WTC11 (cell line): ENCODE measurements at regions not wholly inside any gene's neighbourhood (a gene's known extent, or its start where the extent isn't known, plus 50 kb on each side); places are given as distances from the start of the nearest gene placed in this dataset.

Experiments used
- ATAC-seq: fragments of 200-7000 bp; cut with Tn5 transposase; 2 replicates; pipeline ENCODE4 v1.10.0; 2021; ENCODE audit warnings: mild to moderate bottlenecking, moderate library complexity
- CTCF ChIA-PET: fragments of 300-600 bp; sonication (Branson Sonifier 250); formaldehyde crosslinking; loops from one replicate; lab custom pipeline; 2021; ENCODE audit warnings: antibody characterized with exemption; lab: Charles Lee
- POLR2A ChIA-PET: fragments of 350-600 bp; sonication (Branson Sonifier 250); formaldehyde crosslinking; loops from one replicate; lab custom pipeline; 2021; ENCODE audit warnings: antibody characterized with exemption; lab: Charles Lee
- DNase-seq: peaks from one replicate; pipeline ENCODE4 v3.0.0; 2021; ENCODE audit warnings: low spot score
- H3K27ac Mint-ChIP-seq: 2 replicates; pipeline ENCODE4 v1.8.0; 2021; ENCODE audit warnings: mixed read lengths
- H3K27me3 Mint-ChIP-seq: 2 replicates; pipeline ENCODE4 v1.8.0; 2021; ENCODE audit warnings: low read depth, mild to moderate bottlenecking, moderate library complexity, mixed read lengths
- H3K36me3 Mint-ChIP-seq: 2 replicates; pipeline ENCODE4 v1.8.0; 2021; ENCODE audit warnings: mixed read lengths
- H3K4me1 Mint-ChIP-seq: 2 replicates; pipeline ENCODE4 v1.8.0; 2022; ENCODE audit warnings: mixed read lengths
- H3K4me3 Mint-ChIP-seq: 2 replicates; pipeline ENCODE4 v1.8.0; 2021; ENCODE audit warnings: mild to moderate bottlenecking, moderate library complexity, mixed read lengths
- H3K9me3 Mint-ChIP-seq: 2 replicates; pipeline ENCODE4 v1.8.0; 2021; ENCODE audit warnings: mixed read lengths
- CTCF ChIP-seq: fragments of 200-600 bp; IDR thresholded peaks from 2 replicates; pipeline ENCODE4 v1.8.0; 2022; ENCODE audit warnings: antibody characterized with exemption
- E2F4 ChIP-seq: sonication (generic); formaldehyde crosslinking; IDR thresholded peaks from 2 replicates; pipeline ENCODE4 v1.8.1; 2022; ENCODE audit warnings: low read depth, mild to moderate bottlenecking, moderate library complexity, missing genetic modification reagents, borderline replicate concordance
- ESRRA ChIP-seq: sonication (generic); formaldehyde crosslinking; IDR thresholded peaks from 2 replicates; pipeline ENCODE4 v1.8.1; 2022; ENCODE audit warnings: mild to moderate bottlenecking, missing genetic modification reagents, borderline replicate concordance
- FOXP4 ChIP-seq: sonication (generic); formaldehyde crosslinking; IDR thresholded peaks from 2 replicates; pipeline ENCODE4 v1.8.0; 2022; ENCODE audit warnings: mild to moderate bottlenecking, missing genetic modification reagents
- GABPB1 ChIP-seq: sonication (generic); formaldehyde crosslinking; IDR thresholded peaks from 2 replicates; pipeline ENCODE4 v1.8.1; 2023; ENCODE audit warnings: mild to moderate bottlenecking, missing genetic modification reagents
- JUN ChIP-seq: sonication (generic); formaldehyde crosslinking; IDR thresholded peaks from 2 replicates; pipeline ENCODE4 v1.8.0; 2023; ENCODE audit warnings: mild to moderate bottlenecking, missing genetic modification reagents
- MLX ChIP-seq: sonication (generic); formaldehyde crosslinking; IDR thresholded peaks from 2 replicates; pipeline ENCODE4 v1.8.1; 2023; ENCODE audit warnings: mild to moderate bottlenecking, missing genetic modification reagents, moderate library complexity
- MYBL2 ChIP-seq: sonication (generic); formaldehyde crosslinking; IDR thresholded peaks from 2 replicates; pipeline ENCODE4 v1.8.1; 2023; ENCODE audit warnings: mild to moderate bottlenecking, moderate library complexity, missing genetic modification reagents
- PRRX2 ChIP-seq: fragments of 250-450 bp; sonication (Bioruptor Pico); IDR thresholded peaks from 2 replicates; pipeline ENCODE4 v1.8.0; 2021; ENCODE audit warnings: mild to moderate bottlenecking
- SMAD3 ChIP-seq: sonication (generic); formaldehyde crosslinking; IDR thresholded peaks from 2 replicates; pipeline ENCODE4 v1.8.0; 2022; ENCODE audit warnings: missing genetic modification reagents, mild to moderate bottlenecking, borderline replicate concordance
- STAT6 ChIP-seq: sonication (generic); formaldehyde crosslinking; conservative IDR thresholded peaks from 2 replicates; pipeline ENCODE4 v1.8.1; 2023; ENCODE audit warnings: mild to moderate bottlenecking, low read depth, missing genetic modification reagents, moderate library complexity
- USF1 ChIP-seq: sonication (generic); formaldehyde crosslinking; IDR thresholded peaks from 2 replicates; pipeline ENCODE4 v1.8.0; 2022; ENCODE audit warnings: mild to moderate bottlenecking, missing genetic modification reagents
- ZNF219 ChIP-seq: sonication (generic); formaldehyde crosslinking; IDR thresholded peaks from 2 replicates; pipeline ENCODE4 v1.8.0; 2023; ENCODE audit warnings: missing genetic modification reagents, mild to moderate bottlenecking, borderline replicate concordance
- ZNF263 ChIP-seq: sonication (generic); formaldehyde crosslinking; IDR thresholded peaks from 2 replicates; pipeline ENCODE4 v1.8.1; 2022; ENCODE audit warnings: low read depth, mild to moderate bottlenecking, moderate library complexity, missing genetic modification reagents
- ZNF416 ChIP-seq: fragments of 250-450 bp; sonication (Bioruptor Pico); IDR thresholded peaks from 2 replicates; pipeline ENCODE4 v1.9.0; 2021; ENCODE audit warnings: mild to moderate bottlenecking, inconsistent platforms
- ZNF532 ChIP-seq: fragments of 250-450 bp; sonication (Bioruptor Pico); IDR thresholded peaks from 2 replicates; pipeline ENCODE4 v1.9.0; 2021; ENCODE audit warnings: mild to moderate bottlenecking, borderline replicate concordance

- POLR2A ChIA-PET, result no interaction called here
Observed at GRCh38 chr4:143782521-143782920, 82.0 kb upstream of the FREM3 start.

GRCh38 chr4:143773998-143774895 is 73.8 kb upstream of the FREM3 start:
- Mint-ChIP-seq H3K4me1 (no peaks in the 10 kb centered on the region), H3K9me3 (no peaks in the 10 kb centered on the region), H3K36me3 (no peaks in the 10 kb centered on the region), H3K27ac (no peak overlapping the region), H3K4me3 (no peak overlapping the region), H3K27me3 (no peaks in the 10 kb centered on the region)
- ChIA-PET POLR2A (interaction anchor here (0.7 kb wide), 1 partner anchor 897 kb away, joined by 3 read pairs; no protein-coding TSS in a partner anchor), CTCF (interaction anchor here (0.6 to 1.5 kb wide), 4 partner anchors 9 to 215 kb away, joined by 3 to 7 read pairs (median 4); no protein-coding TSS in a partner anchor)
- DNase-seq, result peak; percentile 75
- no peak for TF ChIP-seq ZNF532 (CRISPR knock-in tag)
- no peak for TF ChIP-seq ZNF219 (CRISPR knock-in tag)
- TF ChIP-seq ZNF416 (CRISPR knock-in tag), result no peak
- no peak for TF ChIP-seq FOXP4 (CRISPR knock-in tag)
- no peak for TF ChIP-seq JUN (CRISPR knock-in tag)
- TF ChIP-seq CTCF, result peak; percentile 87
- peak; percentile 100 for ATAC-seq

More at GRCh38 chr4:143782521-143782920, 82.0 kb upstream of the FREM3 start:
- peaks cover 14% of the 10 kb centered on the region for H3K36me3 Mint-ChIP-seq
- no peak for TF ChIP-seq MYBL2 (CRISPR knock-in tag)
- TF ChIP-seq E2F4 (CRISPR knock-in tag), result no peak
- no peak for TF ChIP-seq ESRRA (CRISPR knock-in tag)
- no peak for TF ChIP-seq MLX (CRISPR knock-in tag)
- no peak for TF ChIP-seq PRRX2 (CRISPR knock-in tag)
- TF ChIP-seq USF1 (CRISPR knock-in tag), result no peak
- TF ChIP-seq GABPB1 (CRISPR knock-in tag), result no peak
- TF ChIP-seq STAT6, result no peak
- no peak for TF ChIP-seq SMAD3
- TF ChIP-seq ZNF263 (CRISPR knock-in tag), result no peak
- no peak for TF ChIP-seq ZNF416 (CRISPR knock-in tag)
- peaks cover 2% of the 10 kb centered on the region; the same call in 1 of the 2 replicates for H3K27me3 Mint-ChIP-seq
- no peak overlapping the region for H3K4me3 Mint-ChIP-seq
- peaks cover 29% of the 10 kb centered on the region for H3K9me3 Mint-ChIP-seq
- H3K27ac Mint-ChIP-seq, result no peak overlapping the region
- ATAC-seq, result no peak
- H3K4me1 Mint-ChIP-seq, result no peaks in the 10 kb centered on the region
- CTCF ChIA-PET, result no interaction called here
- DNase-seq, result no peak
